ENCODE measurements at regions not wholly inside any gene's neighbourhood (a gene's known extent, or its start where the extent isn't known, plus 50 kb on each side); places are given as distances from the start of the nearest gene placed in this dataset.
A peak's percentile ranks its signal among the peaks of the same experiment; 100 is the strongest.

- Histone ChIP-seq H3K4me1 (ENCODE audit: insufficient read depth) (no peaks in the 10 kb centered on the region), H3F3A (replicated peaks; ENCODE audit: low read depth) (no peaks in the 10 kb centered on the region), H2AFZ (peak overlapping the region; percentile 18; the same call in 1 of the 2 replicates), H3K27ac (ENCODE audit: low read depth) (no peak overlapping the region), H3K27me3 (ENCODE audit: insufficient read depth) (no peaks in the 10 kb centered on the region), H3K4me3 (no peak overlapping the region), H4K20me1 (replicated peaks; ENCODE audit: insufficient read depth) (no peaks in the 10 kb centered on the region), H3K36me3 (ENCODE audit: insufficient read depth) (no peaks in the 10 kb centered on the region), H3K79me2 (replicated peaks; ENCODE audit: insufficient read depth) (no peaks in the 10 kb centered on the region), H3K9me2 (ENCODE audit: insufficient read depth) (0 out of 2 replicates have a peak, but pooled peaks cover 6% of the 10 kb centered on the region), H3K4me2 (no peak overlapping the region)
- Mint-ChIP-seq H3K4me3 (no peak overlapping the region), H3K9me3 (no peaks in the 10 kb centered on the region), H3K4me1 (no peaks in the 10 kb centered on the region), H3K36me3 (ENCODE audit: low read depth) (no peaks in the 10 kb centered on the region), H3K27me3 (ENCODE audit: insufficient read depth, low read depth, poor library complexity) (peaks cover 4% of the 10 kb centered on the region), H3K27ac (no peak overlapping the region)
- ATAC-seq (no peak), DNase-seq (ENCODE audit: low spot score) (no peak)
- no peak for TF ChIP-seq STAT1 (IDR thresholded peaks at IDR 0.05; ENCODE audit: unreplicated experiment)
- TF ChIP-seq POLR2AphosphoS5 (IDR thresholded peaks at IDR 0.05; ENCODE audit: low read depth), result no peak
- no peak for TF ChIP-seq EZH2 (IDR thresholded peaks at IDR 0.05; ENCODE audit: low read depth, unreplicated experiment)
- no peak for TF ChIP-seq EZH2phosphoT487 (IDR thresholded peaks at IDR 0.05; ENCODE audit: unreplicated experiment)
- no peak for TF ChIP-seq ZNF331 (CRISPR knock-in tag; IDR thresholded peaks at IDR 0.05; ENCODE audit: low read depth)
- TF ChIP-seq CTCF (conservative IDR thresholded peaks at IDR 0.05; ENCODE audit: low read depth in 2 of 2), result no peak
- TF ChIP-seq ZNF114 (CRISPR knock-in tag; IDR thresholded peaks at IDR 0.05), result no peak
- TF ChIP-seq ETS1 (IDR thresholded peaks at IDR 0.05), result no peak
- TF ChIP-seq REST (IDR thresholded peaks at IDR 0.05; ENCODE audit: unreplicated experiment), result no peak
- no peak for TF ChIP-seq JUNB (IDR thresholded peaks at IDR 0.05; ENCODE audit: unreplicated experiment)
- no peak for TF ChIP-seq ZNF462 (CRISPR knock-in tag; IDR thresholded peaks at IDR 0.05)
- no peak for TF ChIP-seq NANOG (IDR thresholded peaks at IDR 0.05; ENCODE audit: borderline replicate concordance)
- TF ChIP-seq CREB1 (CRISPR knock-in tag; IDR thresholded peaks at IDR 0.05; ENCODE audit: low read depth), result no peak
Measured at GRCh38 chr10:121194696-121195523, 343.7 kb downstream of the WDR11 start.

Data from GM23338 (cell line).